NCI-H2196 (cell line): ENCODE measurements at regions not wholly inside any gene's neighbourhood (a gene's known extent, or its start where the extent isn't known, plus 50 kb on each side); places are given as distances from the start of the nearest gene placed in this dataset.
"Not testable (repeated sequence)": the region's sequence is repeated elsewhere in the genome, so short reads cannot be mapped to it uniquely, and the experiment has no call there.

Experiments
- DNase-seq: peaks from one replicate; lab custom pipeline; 2025; ENCODE audit not compliant: unreplicated experiment; lab: John Stamatoyannopoulos, UW

GRCh38 chr17:59493867-59494266 is 71.5 kb upstream of the DHX40 start:
- DNase-seq: no peak

DNA sequence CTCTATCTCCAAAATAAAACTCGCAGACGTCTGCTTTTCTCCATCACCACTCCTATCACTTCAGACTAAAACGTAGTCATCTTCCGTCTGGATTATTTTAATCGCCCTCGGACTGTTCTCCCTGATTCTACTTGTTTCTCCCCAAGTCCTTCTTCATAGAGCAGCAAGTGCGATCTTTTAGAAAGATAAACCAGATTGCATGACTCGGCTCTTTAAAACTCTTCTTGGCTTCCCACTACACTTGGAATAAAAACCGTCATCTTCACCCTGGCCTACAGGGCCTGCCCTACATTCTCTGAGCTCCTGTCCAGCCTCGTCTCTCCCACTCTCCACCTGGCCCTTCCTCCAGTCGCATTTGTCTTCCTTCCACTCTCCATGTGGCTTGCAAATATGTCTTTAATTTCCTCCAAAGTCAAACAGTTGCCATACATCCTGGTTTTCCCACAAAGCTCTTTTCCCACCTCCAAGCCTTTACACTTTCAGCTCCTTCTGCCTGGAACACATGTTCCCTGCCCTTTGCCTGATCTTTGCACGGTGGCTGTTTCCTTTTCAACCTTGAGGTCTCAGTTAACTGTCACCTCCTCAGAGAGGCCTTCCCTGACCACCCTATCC is 70.5 kb upstream of the DHX40 start:
- DNase-seq: no peak

DNA sequence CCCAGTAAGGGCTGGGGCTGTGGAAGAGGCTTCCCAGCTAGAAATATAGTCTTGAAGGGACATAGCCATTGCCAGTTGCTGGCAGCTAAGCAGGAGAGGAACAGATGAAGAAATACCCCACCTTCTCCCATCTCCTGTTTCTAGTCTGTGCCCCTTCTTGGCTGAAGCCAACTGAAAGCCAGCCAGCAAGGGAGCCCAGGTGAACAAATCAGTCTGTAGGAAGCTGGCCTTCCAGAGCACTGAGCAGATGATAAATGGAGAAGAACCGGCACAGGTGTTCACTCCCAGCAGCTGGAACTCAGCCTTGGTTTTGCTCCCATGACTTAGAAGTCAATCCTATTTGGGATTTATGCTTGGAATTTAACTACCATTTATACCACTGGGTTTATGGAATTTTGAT is 69.2 kb upstream of the DHX40 start:
- no peak for DNase-seq

GRCh38 chr17:59498530-59499307 is 66.7 kb upstream of the DHX40 start:
- DNase-seq: no peak

GRCh38 chr17:59500086-59500655 is 65.2 kb upstream of the DHX40 start:
- DNase-seq: not testable (repeated sequence)

DNA sequence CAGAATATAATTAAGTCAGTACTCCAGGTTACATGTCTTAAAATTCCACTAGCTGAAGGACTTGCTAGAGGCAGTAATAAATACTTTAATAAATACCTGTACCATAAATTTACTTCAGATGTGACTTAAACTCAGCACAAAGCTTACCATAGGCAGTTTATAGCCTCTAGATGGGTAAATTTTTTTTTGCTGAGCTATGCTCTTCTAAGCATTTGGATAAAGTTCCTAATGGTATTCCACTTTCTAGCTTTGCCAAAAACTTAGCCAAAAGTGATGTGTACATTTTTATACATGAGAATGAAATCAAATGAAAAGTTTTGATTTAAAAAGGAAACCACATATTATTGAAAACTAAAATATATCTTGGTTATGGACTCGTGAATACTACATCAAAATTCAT is 63.7 kb upstream of the DHX40 start:
- DNase-seq: no peak

DNA sequence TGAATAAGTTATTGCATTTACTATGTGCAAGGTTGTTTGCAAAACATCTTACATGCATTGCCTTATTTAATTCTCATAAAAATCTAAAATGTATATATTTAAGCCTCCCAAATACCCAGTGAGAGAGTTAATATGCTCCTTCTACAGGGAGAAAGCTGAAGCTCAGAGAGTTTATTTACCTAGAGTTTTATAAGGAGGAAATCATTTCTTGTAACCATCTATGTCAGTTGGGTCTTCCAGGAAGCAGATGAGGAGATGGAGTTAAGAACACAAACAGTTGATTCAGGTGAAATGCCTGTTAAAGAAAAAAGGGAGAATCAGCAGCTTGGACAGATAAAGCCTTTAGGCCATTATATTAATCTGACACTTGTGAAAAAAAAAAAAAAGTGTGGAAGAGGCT is 62.6 kb upstream of the DHX40 start:
- DNase-seq: no peak

- DNase-seq: no peak
Observed at GRCh38 chr17:59503500-59503899, 61.9 kb upstream of the DHX40 start.

GRCh38 chr17:59504821-59505220 is 60.6 kb upstream of the DHX40 start:
- DNase-seq: no peak

DNA sequence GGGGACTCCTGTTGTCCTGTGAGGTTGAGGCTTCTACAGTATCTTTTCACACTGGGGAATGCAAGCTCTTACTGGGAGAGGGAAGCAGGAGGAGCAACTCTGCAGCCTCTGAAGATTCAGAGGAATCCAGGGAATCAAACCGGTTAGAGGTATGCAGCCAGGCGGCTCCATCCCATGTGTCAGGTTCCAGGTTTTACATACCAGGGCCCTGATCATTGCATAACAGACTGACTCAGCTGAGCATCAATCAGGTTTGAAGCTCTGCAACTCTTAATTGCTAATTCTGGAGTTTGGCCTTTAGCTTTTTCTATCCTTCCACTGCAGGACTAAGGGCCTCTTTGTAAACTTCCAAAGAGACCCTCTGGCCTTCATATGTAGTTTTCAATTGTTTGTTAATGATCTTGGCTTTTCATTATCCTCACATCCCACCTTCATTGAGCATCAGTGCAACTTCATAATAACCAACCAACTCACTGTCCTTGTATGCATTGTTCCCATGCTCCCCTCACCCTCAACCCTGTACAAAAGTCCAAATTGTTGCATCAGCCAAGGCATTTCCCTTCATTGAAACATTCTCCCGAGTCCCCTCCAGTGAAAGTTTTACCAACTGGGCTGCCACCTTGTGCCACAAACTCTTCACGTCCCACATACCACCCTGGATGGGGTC is 59.7 kb upstream of the DHX40 start:
- no peak for DNase-seq

DNA sequence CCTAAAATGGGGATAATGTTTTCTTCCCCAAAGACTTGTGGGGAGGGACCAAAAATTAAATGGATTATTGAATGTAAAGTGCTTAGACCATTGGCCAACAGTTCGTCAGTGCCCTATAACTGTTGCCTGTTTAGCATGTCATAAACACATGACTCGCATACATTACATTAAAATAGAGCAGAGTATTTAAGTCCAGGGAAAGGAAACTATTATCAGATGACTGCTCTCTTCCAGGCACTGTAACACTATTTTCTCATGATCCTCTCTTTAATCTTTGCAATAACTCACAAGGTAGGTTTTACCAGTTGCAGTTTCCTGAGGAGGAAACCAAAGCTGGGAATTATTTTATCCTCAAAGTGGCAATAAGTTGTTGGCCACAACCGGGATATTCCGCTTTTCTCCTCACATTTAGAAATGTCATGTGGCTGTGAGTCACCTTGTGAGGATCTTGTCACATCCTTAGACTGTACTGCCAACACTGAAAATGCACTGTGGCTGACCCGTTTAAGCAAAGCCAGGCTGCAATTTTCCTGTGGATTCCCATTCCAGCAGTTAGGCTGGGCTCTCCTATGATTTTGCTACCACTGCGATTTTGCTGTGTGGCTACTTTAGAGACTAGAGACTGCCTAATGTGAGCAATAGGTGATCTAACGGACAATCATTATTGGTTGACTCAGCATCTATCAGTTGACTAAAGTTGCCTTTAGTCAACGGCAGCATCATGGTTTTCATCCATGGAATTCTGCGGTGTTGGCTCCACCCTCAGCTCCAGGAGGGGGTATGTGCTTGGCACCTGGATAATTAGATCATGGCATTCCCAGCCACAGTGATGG is 58.3 kb upstream of the DHX40 start:
- DNase-seq: no peak

- DNase-seq: no peak
Observed at GRCh38 chr17:59508999-59509625, 56.3 kb upstream of the DHX40 start.

DNA sequence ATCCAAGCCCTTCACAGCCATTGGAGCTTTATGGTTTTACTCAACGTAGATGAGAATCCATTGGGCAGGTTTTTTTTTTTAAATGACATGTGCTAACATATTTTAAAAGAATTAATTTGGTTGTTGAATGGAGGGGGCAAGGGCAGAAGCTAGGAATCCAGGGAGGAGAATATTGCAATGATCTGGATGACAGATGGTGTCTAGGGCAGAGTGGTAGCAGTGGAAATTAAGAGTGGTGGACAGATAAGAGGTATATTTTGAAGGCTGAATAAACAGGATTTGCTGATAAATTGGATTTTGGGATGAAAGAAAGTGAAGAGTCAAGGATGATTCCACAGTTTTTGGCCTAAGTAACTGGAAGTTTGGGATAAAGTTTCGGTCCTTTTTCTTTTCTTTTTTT is 54.8 kb upstream of the DHX40 start:
- no peak for DNase-seq

DNA sequence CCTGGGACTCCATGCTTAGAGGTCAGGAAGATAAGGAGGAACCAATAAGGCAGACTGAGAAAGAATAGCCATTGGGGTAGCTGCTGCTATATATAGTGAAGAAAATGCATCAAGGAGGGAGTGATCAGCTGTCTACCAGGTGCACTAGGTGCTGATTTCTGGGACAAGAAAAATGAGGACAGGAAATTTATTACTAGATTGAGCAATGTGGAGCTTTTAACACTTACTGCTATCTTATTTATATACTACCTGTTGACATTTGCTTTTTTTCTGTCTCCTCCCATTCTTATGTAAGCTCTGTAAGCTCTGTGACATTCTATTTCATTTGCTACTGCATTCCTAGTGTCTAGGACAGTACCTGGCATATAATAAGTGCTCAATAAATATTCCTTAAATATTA is 53.7 kb upstream of the DHX40 start:
- DNase-seq: no peak

DNA sequence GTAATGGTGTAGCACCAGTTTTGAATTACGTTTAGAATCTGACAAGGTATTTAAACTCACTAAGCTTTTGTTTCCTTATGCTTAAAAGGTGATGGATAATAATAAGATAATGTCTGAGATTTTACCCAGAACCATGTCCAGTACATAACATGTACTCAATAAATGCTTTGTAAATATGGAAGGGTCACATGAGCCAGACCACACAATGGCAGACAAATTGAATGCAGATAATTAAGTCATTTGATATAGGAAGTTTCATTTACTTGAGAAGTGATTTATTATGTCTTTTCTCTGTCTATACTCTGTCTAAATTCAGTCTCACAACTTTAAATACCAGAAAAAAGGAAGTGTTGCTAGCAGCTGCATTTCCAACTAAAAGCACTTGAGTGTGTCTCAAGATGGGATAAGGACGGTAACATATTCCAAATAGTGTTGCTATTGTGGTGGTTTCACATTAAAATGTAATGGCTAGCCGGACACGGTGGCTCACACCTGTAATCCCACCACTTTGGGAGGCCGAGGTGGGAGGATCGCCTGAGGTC is 52.5 kb upstream of the DHX40 start:
- no peak for DNase-seq

- peak; percentile 97 for DNase-seq
Observed at GRCh38 chr17:59513934-59514841, 51.2 kb upstream of the DHX40 start.
